NT2/D1 (cell line): ENCODE measurements at regions not wholly inside any gene's neighbourhood (a gene's known extent, or its start where the extent isn't known, plus 50 kb on each side); places are given as distances from the start of the nearest gene placed in this dataset.

Experiments used
- YY1 ChIP-seq: IDR thresholded peaks from 2 replicates; pipeline ENCODE4 v1.6.1; 2011; ENCODE audit not compliant: insufficient read length, insufficient read depth
- ZNF274 ChIP-seq: IDR thresholded peaks from 2 replicates; pipeline ENCODE4 v1.6.1; 2011; ENCODE audit warnings: mild to moderate bottlenecking, low read depth, low read length

- TF ChIP-seq ZNF274, result no peak
- no peak for TF ChIP-seq YY1
These were observed 57.8 kb upstream of the SNTG2 start for GRCh38 chr2:892892-893291.
